ENCODE measurements at regions not wholly inside any gene's neighbourhood (a gene's known extent, or its start where the extent isn't known, plus 50 kb on each side); places are given as distances from the start of the nearest gene placed in this dataset.

- Histone ChIP-seq H3K4me3 (ENCODE audit: low read depth, low read length) (no peak overlapping the region), H3K9me3 (ENCODE audit: control insufficient read depth, insufficient read depth, low read length) (no peaks in the 10 kb centered on the region), H3K27ac (ENCODE audit: low read depth, low read length) (no peak overlapping the region), H3K27me3 (ENCODE audit: control insufficient read depth, insufficient read depth, low read length) (no peaks in the 10 kb centered on the region)
- no peak for TF ChIP-seq CTCF (IDR thresholded peaks at IDR 0.05; ENCODE audit: low read depth, low read length)
- ChIA-PET POLR2A (no interaction called here), CTCF (interaction anchor here (0.5 to 3.5 kb wide), 6 partner anchors 12 to 385 kb away, joined by 3 to 32 read pairs (median 8); no protein-coding TSS in a partner anchor)
- no peak for DNase-seq (ENCODE audit: low read depth, low spot score)
These were observed 312.6 kb upstream of the RSPO3 start for GRCh38 chr6:126805861-126806260.

GRCh38 chr6:126807876-126808275, 310.6 kb upstream of the RSPO3 start:
- CTCF ChIA-PET = no interaction called here
- no peak for TF ChIP-seq CTCF (IDR thresholded peaks at IDR 0.05; ENCODE audit: low read depth, low read length)
- DNase-seq (ENCODE audit: low read depth, low spot score) = no peak
- Histone ChIP-seq H3K27ac (ENCODE audit: low read depth, low read length) (no peak overlapping the region), H3K27me3 (ENCODE audit: control insufficient read depth, insufficient read depth, low read length) (no peaks in the 10 kb centered on the region), H3K9me3 (ENCODE audit: control insufficient read depth, insufficient read depth, low read length) (no peaks in the 10 kb centered on the region), H3K4me3 (ENCODE audit: low read depth, low read length) (no peak overlapping the region)
- POLR2A ChIA-PET = no interaction called here

- no peaks in the 10 kb centered on the region for H3K9me3 ChIP-seq (ENCODE audit: control insufficient read depth, insufficient read depth, low read length)
- no peaks in the 10 kb centered on the region for H3K27me3 ChIP-seq (ENCODE audit: control insufficient read depth, insufficient read depth, low read length)
- H3K4me3 ChIP-seq (ENCODE audit: low read depth, low read length) = no peak overlapping the region
- CTCF ChIA-PET = interaction anchor here (2.9 kb wide), 1 partner anchor 7 kb away, joined by 26 read pairs; no protein-coding TSS in a partner anchor
- H3K27ac ChIP-seq (ENCODE audit: low read depth, low read length) = no peak overlapping the region
- POLR2A ChIA-PET = no interaction called here
- no peak for TF ChIP-seq CTCF (IDR thresholded peaks at IDR 0.05; ENCODE audit: low read depth, low read length)
- DNase-seq (ENCODE audit: low read depth, low spot score) = no peak
These were observed 307.1 kb upstream of the RSPO3 start for GRCh38 chr6:126811321-126811720.

- ChIA-PET CTCF (interaction anchor here (0.6 to 2.9 kb wide), 4 partner anchors 8 to 735 kb away, joined by 3 to 26 read pairs (median 4); no protein-coding TSS in a partner anchor), POLR2A (no interaction called here)
- H3K27ac ChIP-seq (ENCODE audit: low read depth, low read length) = no peak overlapping the region
- DNase-seq (ENCODE audit: low read depth, low spot score) = no peak
- H3K4me3 ChIP-seq (ENCODE audit: low read depth, low read length) = no peak overlapping the region
- H3K27me3 ChIP-seq (ENCODE audit: control insufficient read depth, insufficient read depth, low read length) = no peaks in the 10 kb centered on the region
- no peaks in the 10 kb centered on the region for H3K9me3 ChIP-seq (ENCODE audit: control insufficient read depth, insufficient read depth, low read length)
- no peak for TF ChIP-seq CTCF (IDR thresholded peaks at IDR 0.05; ENCODE audit: low read depth, low read length)
These were observed 306.5 kb upstream of the RSPO3 start for GRCh38 chr6:126812010-126812409.

- Histone ChIP-seq H3K27ac (ENCODE audit: low read depth, low read length) (no peak overlapping the region), H3K4me3 (ENCODE audit: low read depth, low read length) (no peak overlapping the region), H3K27me3 (ENCODE audit: control insufficient read depth, insufficient read depth, low read length) (no peaks in the 10 kb centered on the region), H3K9me3 (ENCODE audit: control insufficient read depth, insufficient read depth, low read length) (no peaks in the 10 kb centered on the region)
- ChIA-PET CTCF (interaction anchor here (0.6 to 2.9 kb wide), 4 partner anchors 9 to 734 kb away, joined by 3 to 26 read pairs (median 4); no protein-coding TSS in a partner anchor), POLR2A (no interaction called here)
- no peak for TF ChIP-seq CTCF (IDR thresholded peaks at IDR 0.05; ENCODE audit: low read depth, low read length)
- DNase-seq (ENCODE audit: low read depth, low spot score) = no peak
These were observed 305.8 kb upstream of the RSPO3 start for GRCh38 chr6:126812651-126813050.

Data from AG04450 (cell line).